PC-3 (cell line): ENCODE measurements at regions not wholly inside any gene's neighbourhood (a gene's known extent, or its start where the extent isn't known, plus 50 kb on each side); places are given as distances from the start of the nearest gene placed in this dataset.
A peak's percentile ranks its signal among the peaks of the same experiment; 100 is the strongest.

Experiments
- ATAC-seq: fragments of 200-7000 bp; cut with Tn5 transposase; 2 replicates; pipeline ENCODE4 v1.9.1; 2020; ENCODE audit warnings: mild to moderate bottlenecking, moderate library complexity
- BruUV-seq: library from RNA; stranded (reverse); fragments of 400-500 nt; replicated peaks from 2 replicates; lab custom pipeline; 2021; lab: Mats Ljungman, UMichigan
- CTCF ChIA-PET: fragments of 300-600 bp; sonication (Branson Sonifier 250); formaldehyde crosslinking; loops from one replicate; lab custom pipeline; 2022; ENCODE audit warnings: antibody characterized with exemption; lab: Charles Lee
- POLR2A ChIA-PET: fragments of 300-600 bp; sonication (Branson Sonifier 250); formaldehyde crosslinking; loops from one replicate; lab custom pipeline; 2022; ENCODE audit warnings: antibody characterized with exemption; ENCODE audit not compliant: unreplicated experiment; lab: Charles Lee
- DNase-seq: peaks from one replicate; pipeline ENCODE4 v3.0.0-alpha.2; 2015
- H2AFZ ChIP-seq: fragments of 300-600 bp; sonication (generic); 2 replicates; pipeline ENCODE4 v1.6.0; 2016; ENCODE audit warnings: antibody characterized with exemption, low read length
- H3F3A ChIP-seq: fragments of 300-600 bp; sonication (generic); one replicate; pipeline ENCODE4 v1.6.0; 2017; ENCODE audit warnings: antibody characterized with exemption, low read length, control low read depth, mild to moderate bottlenecking; ENCODE audit not compliant: unreplicated experiment
- H3K27ac ChIP-seq: fragments of 300-600 bp; sonication (generic); 2 replicates; pipeline ENCODE4 v1.5.1; 2016; ENCODE audit warnings: mild to moderate bottlenecking, low read length
- H3K27me3 ChIP-seq: fragments of 300-600 bp; sonication (generic); 2 replicates; pipeline ENCODE4 v1.6.1; 2016; ENCODE audit warnings: low read length, mixed read lengths
- H3K36me3 ChIP-seq: fragments of 300-600 bp; sonication (generic); 2 replicates; pipeline ENCODE4 v1.6.1; 2016; ENCODE audit warnings: low read depth, mixed run types, low read length, mixed read lengths
- H3K4me1 ChIP-seq: fragments of 300-600 bp; sonication (generic); 2 replicates; pipeline ENCODE4 v1.5.1; 2016; ENCODE audit warnings: low read length; ENCODE audit not compliant: insufficient read depth
- H3K4me2 ChIP-seq: fragments of 300-600 bp; sonication (generic); 2 replicates; pipeline ENCODE4 v1.6.0; 2016; ENCODE audit warnings: low read length
- H3K4me3 ChIP-seq: fragments of 300-600 bp; sonication (generic); 2 replicates; pipeline ENCODE4 v1.5.1; 2016; ENCODE audit warnings: mild to moderate bottlenecking, low read length, mixed read lengths
- H3K79me2 ChIP-seq: fragments of 300-600 bp; sonication (generic); 2 replicates; pipeline ENCODE4 v1.6.1; 2017; ENCODE audit warnings: low read length, mixed read lengths
- H3K9ac ChIP-seq: fragments of 300-600 bp; sonication (generic); 2 replicates; pipeline ENCODE4 v1.6.0; 2016; ENCODE audit warnings: mild to moderate bottlenecking, low read length
- H3K9me2 ChIP-seq: fragments of 300-600 bp; sonication (generic); replicated peaks from 2 replicates; pipeline ENCODE4 v1.6.1; 2016; ENCODE audit warnings: mixed run types, low read length, mixed read lengths
- H3K9me3 ChIP-seq: fragments of 300-600 bp; sonication (generic); 2 replicates; pipeline ENCODE4 v1.6.1; 2016; ENCODE audit warnings: low read length, mixed read lengths
- H4K20me1 ChIP-seq: fragments of 300-600 bp; sonication (generic); 2 replicates; pipeline ENCODE4 v1.6.1; 2016; ENCODE audit warnings: low read length, mixed read lengths
- CTCF ChIP-seq: fragments of 300-600 bp; sonication (generic); conservative IDR thresholded peaks from 2 replicates; pipeline ENCODE4 v1.5.1; 2017; ENCODE audit warnings: antibody characterized with exemption, low read depth, mild to moderate bottlenecking, low read length
- EZH2 ChIP-seq: fragments of 300-600 bp; sonication (generic); IDR thresholded peaks from one replicate; pipeline ENCODE4 v1.6.1; 2017; ENCODE audit warnings: antibody characterized with exemption, mild to moderate bottlenecking, low read length; ENCODE audit not compliant: unreplicated experiment
- EZH2phosphoT487 ChIP-seq: fragments of 300-600 bp; sonication (generic); IDR thresholded peaks from 2 replicates; pipeline ENCODE4 v1.6.1; 2018; ENCODE audit warnings: mild to moderate bottlenecking, antibody characterized with exemption, low read length, borderline replicate concordance
- intact Hi-C: fragments of 100-400 bp; cut with micrococcal nuclease; formaldehyde crosslinking; loops from 2 replicates; pipeline ENCODE4 v1.9.0; 2023

GRCh38 chr7:145030754-145031153, 194.9 kb upstream of the TPK1 start:
- ATAC-seq (no peak), DNase-seq (no peak)
- Histone ChIP-seq H4K20me1 (no peaks in the 10 kb centered on the region), H3K9me3 (no peaks in the 10 kb centered on the region), H3K9me2 (no peaks in the 10 kb centered on the region), H2AFZ (no peak overlapping the region), H3K4me2 (no peak overlapping the region), H3K27ac (no peak overlapping the region), H3K4me3 (no peak overlapping the region), H3K4me1 (no peaks in the 10 kb centered on the region), H3K79me2 (no peaks in the 10 kb centered on the region), H3K36me3 (no peaks in the 10 kb centered on the region), H3F3A (no peaks in the 10 kb centered on the region), H3K27me3 (0 out of 2 replicates have a peak, but pooled peaks cover 14% of the 10 kb centered on the region), H3K9ac (no peak overlapping the region)
- ChIA-PET CTCF (no interaction called here), POLR2A (no interaction called here)
- intact Hi-C loops: loop anchor here (10.0 kb wide), 1 partner anchor 814 kb away; no protein-coding TSS in a partner anchor
- no peak for TF ChIP-seq EZH2phosphoT487
- TF ChIP-seq EZH2: no peak
- no peak for TF ChIP-seq CTCF
- BruUV-seq: no TSS peak

GRCh38 chr7:145020454-145020853, 184.6 kb upstream of the TPK1 start:
- no peak overlapping the region for H3K4me3 ChIP-seq
- intact Hi-C loops: no loop called here
- H4K20me1 ChIP-seq: no peaks in the 10 kb centered on the region
- no peaks in the 10 kb centered on the region for H3K79me2 ChIP-seq
- H3K9me3 ChIP-seq: no peaks in the 10 kb centered on the region
- no peak overlapping the region for H3K9ac ChIP-seq
- BruUV-seq: no TSS peak
- no peak overlapping the region for H2AFZ ChIP-seq
- no peaks in the 10 kb centered on the region for H3K9me2 ChIP-seq
- ATAC-seq: no peak
- ChIA-PET POLR2A (no interaction called here), CTCF (interaction anchor here (0.6 kb wide), 1 partner anchor 151 kb away, joined by 3 read pairs; no protein-coding TSS in a partner anchor)
- no peaks in the 10 kb centered on the region for H3K36me3 ChIP-seq
- no peaks in the 10 kb centered on the region for H3F3A ChIP-seq
- no peak overlapping the region for H3K27ac ChIP-seq
- TF ChIP-seq EZH2phosphoT487: no peak
- TF ChIP-seq EZH2: no peak
- TF ChIP-seq CTCF: no peak
- H3K4me1 ChIP-seq: no peaks in the 10 kb centered on the region
- H3K4me2 ChIP-seq: no peak overlapping the region
- DNase-seq: no peak
- 0 out of 2 replicates have a peak, but pooled peaks cover 6% of the 10 kb centered on the region for H3K27me3 ChIP-seq

- ATAC-seq (no peak), DNase-seq (peak; percentile 6)
- Histone ChIP-seq H3F3A (no peaks in the 10 kb centered on the region), H3K36me3 (no peaks in the 10 kb centered on the region), H3K9me2 (no peaks in the 10 kb centered on the region), H2AFZ (no peak overlapping the region), H3K4me2 (no peak overlapping the region; the same call in 1 of the 2 replicates), H3K9me3 (no peaks in the 10 kb centered on the region), H3K27ac (no peak overlapping the region), H4K20me1 (no peaks in the 10 kb centered on the region), H3K9ac (no peak overlapping the region), H3K4me3 (no peak overlapping the region), H3K79me2 (no peaks in the 10 kb centered on the region), H3K4me1 (no peaks in the 10 kb centered on the region), H3K27me3 (peaks cover 6% of the 10 kb centered on the region)
- POLR2A ChIA-PET: no interaction called here
- no TSS peak for BruUV-seq
- intact Hi-C loops: no loop called here
- TF ChIP-seq EZH2phosphoT487 (no peak), CTCF (peak; percentile 41; the same call in 1 of the 2 replicates)
- CTCF ChIA-PET: no interaction called here
Observed at GRCh38 chr7:145016068-145016467, 180.2 kb upstream of the TPK1 start.
